ENCODE measurements at regions not wholly inside any gene's neighbourhood (a gene's known extent, or its start where the extent isn't known, plus 50 kb on each side); places are given as distances from the start of the nearest gene placed in this dataset.

- TF ChIP-seq POLR2A (IDR thresholded peaks at IDR 0.05) (no peak), CTCF (IDR thresholded peaks at IDR 0.05) (no peak), EP300 (IDR thresholded peaks at IDR 0.05) (no peak)
These were observed 107.4 kb upstream of the SOX4 start for GRCh38 chr6:21486115-21486514.
